CD4-positive, alpha-beta memory T cell (primary cell): ENCODE measurements at regions not wholly inside any gene's neighbourhood (a gene's known extent, or its start where the extent isn't known, plus 50 kb on each side); places are given as distances from the start of the nearest gene placed in this dataset.

Source experiments
- CTCF ChIA-PET: fragments of 350-600 bp; sonication (Branson Sonifier 250); formaldehyde crosslinking; loops from one replicate; lab custom pipeline; 2021; ENCODE audit warnings: inconsistent platforms; ENCODE audit not compliant: partially characterized antibody; lab: Charles Lee
- POLR2A ChIA-PET: fragments of 350-600 bp; sonication (Branson Sonifier 250); formaldehyde crosslinking; loops from one replicate; lab custom pipeline; 2021; ENCODE audit not compliant: partially characterized antibody; lab: Charles Lee
- DNase-seq, 5 donors: peaks; one replicate each; pipeline versions ENCODE4 v3.0.0 to v3.0.0-alpha.2; 2020 to 2022; ENCODE audit warnings: mixed read lengths in 1 of 5
- H3K27ac ChIP-seq: one replicate; pipeline ENCODE4 v1.7.0; 2013; ENCODE audit warnings: low read depth, low read length
- H3K27me3 ChIP-seq: 2 replicates; pipeline ENCODE4 v1.7.0; 2013; ENCODE audit warnings: mild to moderate bottlenecking, low read length, moderate library complexity; ENCODE audit not compliant: insufficient read depth
- H3K36me3 ChIP-seq: 2 replicates; pipeline ENCODE4 v1.7.0; 2013; ENCODE audit warnings: mild to moderate bottlenecking, low read length, moderate library complexity; ENCODE audit not compliant: insufficient read depth
- H3K4me1 ChIP-seq: 2 replicates; pipeline ENCODE4 v1.7.0; 2013; ENCODE audit warnings: mild to moderate bottlenecking, low read length, moderate library complexity; ENCODE audit not compliant: insufficient read depth
- H3K4me3 ChIP-seq, 2 donors: one replicate each; pipeline ENCODE4 v1.7.0; 2013; ENCODE audit warnings: low read length in 2 of 2, mild to moderate bottlenecking in 1 of 2
- H3K9me3 ChIP-seq, 2 donors: one replicate each; pipeline ENCODE4 v1.7.0; 2013; ENCODE audit warnings: low read length in 2 of 2, control low read depth in 1 of 2; ENCODE audit not compliant: control insufficient read depth in 1 of 2
- H3K27ac Mint-ChIP-seq, 7 donors: one replicate each; pipeline ENCODE4 v1.8.0; 2020 to 2021; ENCODE audit warnings: mixed read lengths in 7 of 7, mild to moderate bottlenecking in 6 of 7, inconsistent platforms in 3 of 7, moderate library complexity in 3 of 7
- H3K27me3 Mint-ChIP-seq, 2 donors: one replicate each; pipeline ENCODE4 v1.8.0; 2020 to 2021; ENCODE audit warnings: mixed read lengths in 2 of 2
- H3K36me3 Mint-ChIP-seq, 2 donors: one replicate each; pipeline ENCODE4 v1.8.0; 2020 to 2021; ENCODE audit warnings: mixed read lengths in 2 of 2, inconsistent platforms in 1 of 2, mild to moderate bottlenecking in 1 of 2
- H3K4me1 Mint-ChIP-seq, 4 donors: one replicate each; pipeline ENCODE4 v1.8.0; 2020 to 2021; ENCODE audit warnings: mixed read lengths in 4 of 4, mild to moderate bottlenecking in 1 of 4
- H3K4me3 Mint-ChIP-seq, 8 donors: one replicate each; pipeline ENCODE4 v1.8.0; 2020 to 2021; ENCODE audit warnings: mixed read lengths in 8 of 8, mild to moderate bottlenecking in 7 of 8, moderate library complexity in 6 of 8, inconsistent platforms in 3 of 8
- H3K9me3 Mint-ChIP-seq, 8 donors: one replicate each; pipeline ENCODE4 v1.8.0; 2020 to 2021; ENCODE audit warnings: mixed read lengths in 8 of 8, mild to moderate bottlenecking in 5 of 8, inconsistent platforms in 3 of 8, moderate library complexity in 1 of 8
- intact Hi-C: fragments of 100-400 bp; cut with micrococcal nuclease; formaldehyde crosslinking; loops from one replicate; pipeline ENCODE4 v1.15.1; 2023

- no peak for DNase-seq
- intact Hi-C loops, result no loop called here
- H3K4me3 Mint-ChIP-seq, result no peak overlapping the region
- peaks cover 0 to 7% (median 2%) of the 10 kb centered on the region in 8 donors for H3K9me3 Mint-ChIP-seq
- no peak overlapping the region for H3K27ac Mint-ChIP-seq
- no peaks in the 10 kb centered on the region for H3K27me3 Mint-ChIP-seq
- CTCF ChIA-PET, result no interaction called here
- no peak overlapping the region for H3K27ac ChIP-seq
- POLR2A ChIA-PET, result no interaction called here
- no peak overlapping the region for H3K4me3 ChIP-seq
- no peaks in the 10 kb centered on the region for H3K4me1 ChIP-seq
- H3K9me3 ChIP-seq, result no peaks in the 10 kb centered on the region
- no peaks in the 10 kb centered on the region for H3K4me1 Mint-ChIP-seq
- H3K36me3 ChIP-seq, result no peaks in the 10 kb centered on the region
- H3K27me3 ChIP-seq, result no peaks in the 10 kb centered on the region
- H3K36me3 Mint-ChIP-seq, result no peaks in the 10 kb centered on the region
Measured at GRCh38 chr5:144944936-144945335, 774.3 kb downstream of the KCTD16 start.

GRCh38 chr5:144941004-144941403 lies 770.3 kb downstream of the KCTD16 start:
- Histone ChIP-seq H3K9me3 (no peaks in the 10 kb centered on the region), H3K4me1 (no peaks in the 10 kb centered on the region), H3K4me3 (no peak overlapping the region), H3K36me3 (no peaks in the 10 kb centered on the region), H3K27ac (no peak overlapping the region), H3K27me3 (no peaks in the 10 kb centered on the region)
- Mint-ChIP-seq H3K4me3 (no peak overlapping the region), H3K9me3 (peaks cover 0 to 6% (median 3%) of the 10 kb centered on the region in 8 donors), H3K4me1 (no peaks in the 10 kb centered on the region), H3K36me3 (no peaks in the 10 kb centered on the region), H3K27me3 (no peaks in the 10 kb centered on the region), H3K27ac (no peak overlapping the region)
- POLR2A ChIA-PET, result no interaction called here
- no peak for DNase-seq
- intact Hi-C loops, result no loop called here
- CTCF ChIA-PET, result no interaction called here

GRCh38 chr5:144918371-144918770 lies 747.7 kb downstream of the KCTD16 start:
- Mint-ChIP-seq H3K4me3 (no peak overlapping the region), H3K27me3 (no peaks in the 10 kb centered on the region), H3K9me3 (peaks cover 0 to 9% (median 4%) of the 10 kb centered on the region in 8 donors), H3K4me1 (no peaks in the 10 kb centered on the region), H3K36me3 (no peaks in the 10 kb centered on the region), H3K27ac (no peak overlapping the region)
- Histone ChIP-seq H3K27me3 (no peaks in the 10 kb centered on the region), H3K36me3 (no peaks in the 10 kb centered on the region), H3K4me1 (no peaks in the 10 kb centered on the region), H3K27ac (no peak overlapping the region), H3K9me3 (no peaks in the 10 kb centered on the region), H3K4me3 (no peak overlapping the region)
- CTCF ChIA-PET, result no interaction called here
- DNase-seq, result no peak
- POLR2A ChIA-PET, result no interaction called here
- intact Hi-C loops, result no loop called here

GRCh38 chr5:144915452-144915851 lies 744.8 kb downstream of the KCTD16 start:
- no peaks in the 10 kb centered on the region for H3K27me3 ChIP-seq
- no peaks in the 10 kb centered on the region for H3K9me3 ChIP-seq
- no peaks in the 10 kb centered on the region for H3K27me3 Mint-ChIP-seq
- ChIA-PET POLR2A (no interaction called here), CTCF (no interaction called here)
- H3K27ac Mint-ChIP-seq, result no peak overlapping the region
- H3K36me3 ChIP-seq, result no peaks in the 10 kb centered on the region
- no peak overlapping the region for H3K27ac ChIP-seq
- H3K4me1 Mint-ChIP-seq, result no peaks in the 10 kb centered on the region
- intact Hi-C loops, result no loop called here
- no peak overlapping the region for H3K4me3 ChIP-seq
- H3K36me3 Mint-ChIP-seq, result no peaks in the 10 kb centered on the region
- no peak for DNase-seq
- no peak overlapping the region for H3K4me3 Mint-ChIP-seq
- H3K9me3 Mint-ChIP-seq, result peaks cover 2 to 13% (median 6%) of the 10 kb centered on the region in 8 donors
- no peaks in the 10 kb centered on the region for H3K4me1 ChIP-seq

- H3K4me3 Mint-ChIP-seq, result no peak overlapping the region
- H3K9me3 Mint-ChIP-seq, result peaks cover 2 to 21% (median 12%) of the 10 kb centered on the region in 8 donors
- H3K27ac Mint-ChIP-seq, result no peak overlapping the region
- CTCF ChIA-PET, result no interaction called here
- no peak for DNase-seq
- H3K4me1 ChIP-seq, result no peaks in the 10 kb centered on the region
- H3K4me3 ChIP-seq, result no peak overlapping the region
- POLR2A ChIA-PET, result no interaction called here
- no peaks in the 10 kb centered on the region for H3K4me1 Mint-ChIP-seq
- no peaks in the 10 kb centered on the region for H3K36me3 ChIP-seq
- no peaks in the 10 kb centered on the region for H3K9me3 ChIP-seq
- no peaks in the 10 kb centered on the region for H3K27me3 ChIP-seq
- H3K27me3 Mint-ChIP-seq, result no peaks in the 10 kb centered on the region
- no peak overlapping the region for H3K27ac ChIP-seq
- no peaks in the 10 kb centered on the region for H3K36me3 Mint-ChIP-seq
- intact Hi-C loops, result no loop called here
Measured at GRCh38 chr5:144913661-144914060, 743.0 kb downstream of the KCTD16 start.

- ChIA-PET CTCF (no interaction called here), POLR2A (no interaction called here)
- intact Hi-C loops, result no loop called here
- Mint-ChIP-seq H3K36me3 (no peaks in the 10 kb centered on the region), H3K9me3 (peaks cover 5 to 11% (median 7%) of the 10 kb centered on the region in 8 donors), H3K27me3 (no peaks in the 10 kb centered on the region), H3K27ac (no peak overlapping the region), H3K4me3 (no peak overlapping the region), H3K4me1 (no peaks in the 10 kb centered on the region)
- H3K4me1 ChIP-seq, result no peaks in the 10 kb centered on the region
- no peaks in the 10 kb centered on the region for H3K27me3 ChIP-seq
- no peaks in the 10 kb centered on the region for H3K9me3 ChIP-seq
- no peaks in the 10 kb centered on the region for H3K36me3 ChIP-seq
- DNase-seq, result no peak
- H3K4me3 ChIP-seq, result no peak overlapping the region
- no peak overlapping the region for H3K27ac ChIP-seq
Measured at GRCh38 chr5:144896473-144896872, 725.8 kb downstream of the KCTD16 start.

- Histone ChIP-seq H3K4me3 (no peak overlapping the region), H3K9me3 (no peaks in the 10 kb centered on the region), H3K27ac (no peak overlapping the region), H3K36me3 (no peaks in the 10 kb centered on the region), H3K4me1 (no peaks in the 10 kb centered on the region), H3K27me3 (no peaks in the 10 kb centered on the region)
- H3K4me3 Mint-ChIP-seq, result no peak overlapping the region
- H3K4me1 Mint-ChIP-seq, result no peaks in the 10 kb centered on the region
- intact Hi-C loops, result no loop called here
- no peaks in the 10 kb centered on the region for H3K36me3 Mint-ChIP-seq
- no peak for DNase-seq
- H3K27ac Mint-ChIP-seq, result no peak overlapping the region
- ChIA-PET CTCF (no interaction called here), POLR2A (no interaction called here)
- peaks cover 2 to 18% (median 8%) of the 10 kb centered on the region in 8 donors for H3K9me3 Mint-ChIP-seq
- H3K27me3 Mint-ChIP-seq, result no peaks in the 10 kb centered on the region
Measured at GRCh38 chr5:144886668-144887067, 716.0 kb downstream of the KCTD16 start.

GRCh38 chr5:144882739-144883283 lies 712.1 kb downstream of the KCTD16 start:
- H3K4me1 Mint-ChIP-seq, result no peaks in the 10 kb centered on the region
- H3K4me3 Mint-ChIP-seq, result no peak overlapping the region
- ChIA-PET CTCF (no interaction called here), POLR2A (no interaction called here)
- H3K9me3 Mint-ChIP-seq, result peaks cover 0 to 7% (median 3%) of the 10 kb centered on the region in 8 donors
- no peaks in the 10 kb centered on the region for H3K27me3 Mint-ChIP-seq
- H3K27ac Mint-ChIP-seq, result no peak overlapping the region
- H3K27ac ChIP-seq, result no peak overlapping the region
- no peak for DNase-seq
- intact Hi-C loops, result no loop called here
- no peaks in the 10 kb centered on the region for H3K36me3 ChIP-seq
- H3K27me3 ChIP-seq, result no peaks in the 10 kb centered on the region
- no peaks in the 10 kb centered on the region for H3K36me3 Mint-ChIP-seq
- no peaks in the 10 kb centered on the region for H3K9me3 ChIP-seq
- no peaks in the 10 kb centered on the region for H3K4me1 ChIP-seq
- H3K4me3 ChIP-seq, result no peak overlapping the region
